ENCODE measurements at regions not wholly inside any gene's neighbourhood (a gene's known extent, or its start where the extent isn't known, plus 50 kb on each side); places are given as distances from the start of the nearest gene placed in this dataset.
"Not testable (repeated sequence)": the region's sequence is repeated elsewhere in the genome, so short reads cannot be mapped to it uniquely, and the experiment has no call there.

DNA sequence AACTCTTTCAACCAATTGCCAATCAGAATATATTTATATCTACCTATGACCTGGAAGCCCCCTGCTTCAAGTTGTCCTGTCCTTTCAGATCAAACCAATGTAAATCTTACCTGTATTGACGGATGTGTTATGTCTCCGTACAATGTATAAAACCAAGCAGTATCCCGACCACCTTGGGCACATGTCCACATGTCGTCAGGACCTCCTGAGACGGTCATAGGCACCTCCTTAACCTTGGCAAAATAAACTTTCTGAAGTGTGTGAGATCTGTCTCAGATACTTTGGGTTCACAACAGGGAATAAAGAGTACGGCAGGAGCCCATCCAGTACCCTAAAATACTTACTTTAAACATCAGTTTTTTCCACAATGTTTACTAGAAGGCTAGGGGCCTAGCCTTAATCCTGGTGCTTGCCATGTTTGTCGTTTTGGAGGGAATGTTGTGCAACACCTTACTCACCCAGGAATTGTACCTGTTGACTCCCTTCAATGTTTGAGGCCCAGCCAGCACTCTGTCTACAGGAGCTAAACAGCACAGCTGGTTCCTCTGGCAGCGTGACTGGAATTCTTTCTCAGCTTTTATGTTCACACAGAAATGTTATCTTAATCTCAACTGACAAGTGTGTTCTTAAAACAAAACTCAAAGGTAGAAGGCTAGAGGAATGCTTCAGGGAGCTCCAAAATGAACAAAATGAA is 90.8 kb upstream of the USP25 start:
- TF ChIP-seq POLR2A (IDR thresholded peaks at IDR 0.05; ENCODE audit: low read length): no peak
- no peak for TF ChIP-seq GATA1 (IDR thresholded peaks at IDR 0.05; ENCODE audit: low read depth, low read length)
- no peak for DNase-seq

- DNase-seq: not testable (repeated sequence)
Measured at GRCh38 chr21:15640113-15640512, 89.7 kb upstream of the USP25 start.

DNA sequence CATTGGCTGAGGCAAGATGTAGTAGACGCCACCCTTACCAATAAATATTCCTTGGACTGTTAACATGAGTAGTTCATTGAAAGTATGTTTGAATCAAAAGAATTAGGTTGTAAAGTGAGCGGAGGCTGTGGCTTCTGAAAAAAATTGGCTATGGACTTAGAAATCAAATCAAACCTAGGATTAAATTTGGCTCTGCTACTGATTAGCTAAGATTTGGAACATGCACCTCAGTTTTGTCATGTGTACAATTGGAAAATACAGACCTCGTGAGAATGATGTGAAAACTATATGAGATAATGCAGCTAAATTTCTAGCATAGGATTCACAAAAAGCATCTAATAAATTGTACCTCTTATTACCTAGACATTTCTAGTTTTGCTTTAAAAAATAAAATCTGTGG is 85.3 kb upstream of the USP25 start:
- DNase-seq: no peak
- TF ChIP-seq POLR2A (IDR thresholded peaks at IDR 0.05; ENCODE audit: low read length): no peak
- TF ChIP-seq GATA1 (IDR thresholded peaks at IDR 0.05; ENCODE audit: low read depth, low read length): no peak

DNA sequence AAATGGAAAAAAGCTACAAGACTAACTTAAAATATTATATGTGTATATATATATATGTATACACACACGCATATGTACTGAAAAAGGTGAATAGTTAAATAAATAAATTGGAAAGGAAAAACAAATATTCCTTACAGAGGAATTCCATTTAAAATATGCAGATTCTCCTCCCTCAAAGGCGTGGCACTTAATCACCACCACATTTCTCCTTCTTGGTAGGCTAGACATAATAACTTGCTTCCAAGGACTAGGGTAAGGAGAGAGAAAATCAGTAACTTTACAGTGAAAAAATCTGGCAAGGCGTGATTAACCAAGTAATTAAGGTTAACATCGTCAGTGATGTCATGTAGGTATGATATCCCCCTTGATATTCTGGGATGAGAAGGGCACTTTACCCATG is 84.0 kb upstream of the USP25 start:
- TF ChIP-seq GATA1 (IDR thresholded peaks at IDR 0.05; ENCODE audit: low read depth, low read length) (no peak), POLR2A (IDR thresholded peaks at IDR 0.05; ENCODE audit: low read length) (no peak)
- DNase-seq: no peak

DNA sequence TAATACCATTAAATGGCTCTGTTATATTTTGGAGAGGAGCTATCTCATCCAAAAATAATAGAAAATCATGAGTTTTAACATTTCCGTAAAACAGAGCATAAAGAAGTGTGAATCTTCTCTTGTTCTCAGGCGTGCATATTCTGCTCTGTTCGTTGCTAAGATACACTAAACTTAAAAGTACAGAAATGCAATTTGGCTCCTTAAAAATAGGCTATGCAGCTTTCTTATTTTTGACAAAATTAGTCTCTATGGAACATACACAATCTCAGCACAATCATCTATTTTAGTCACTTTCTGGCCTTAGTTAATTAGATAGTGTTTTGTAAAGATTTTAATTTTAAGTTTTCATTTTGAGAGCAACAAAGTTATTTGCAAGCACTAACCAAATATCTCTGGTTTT is 79.0 kb upstream of the USP25 start:
- DNase-seq: no peak
- no peak for TF ChIP-seq POLR2A (IDR thresholded peaks at IDR 0.05; ENCODE audit: low read length)
- no peak for TF ChIP-seq GATA1 (IDR thresholded peaks at IDR 0.05; ENCODE audit: low read depth, low read length)

GRCh38 chr21:15651172-15651571 is 78.6 kb upstream of the USP25 start:
- no peak for DNase-seq
- TF ChIP-seq POLR2A (IDR thresholded peaks at IDR 0.05; ENCODE audit: low read length) (no peak), GATA1 (IDR thresholded peaks at IDR 0.05; ENCODE audit: low read depth, low read length) (no peak)

DNA sequence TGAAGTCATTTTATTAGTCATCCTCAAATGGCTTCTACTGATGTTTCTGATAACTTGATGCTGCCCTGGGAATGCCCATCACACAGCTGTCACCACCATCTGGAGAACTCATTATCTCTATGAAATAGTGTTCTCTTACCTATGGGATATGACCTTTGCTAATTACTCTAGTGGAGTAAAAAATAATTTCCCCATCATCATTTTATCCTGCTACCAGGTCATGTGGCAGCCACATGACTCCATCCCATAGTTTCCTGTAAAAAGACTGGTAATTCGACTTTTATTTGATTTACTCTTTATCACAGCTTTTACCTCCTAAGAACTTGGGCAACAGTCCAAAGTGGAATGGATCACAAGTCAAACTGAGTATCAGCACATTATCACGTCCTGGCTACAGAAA is 76.1 kb upstream of the USP25 start:
- no peak for DNase-seq
- TF ChIP-seq POLR2A (IDR thresholded peaks at IDR 0.05; ENCODE audit: low read length) (no peak), GATA1 (IDR thresholded peaks at IDR 0.05; ENCODE audit: low read depth, low read length) (no peak)

DNA sequence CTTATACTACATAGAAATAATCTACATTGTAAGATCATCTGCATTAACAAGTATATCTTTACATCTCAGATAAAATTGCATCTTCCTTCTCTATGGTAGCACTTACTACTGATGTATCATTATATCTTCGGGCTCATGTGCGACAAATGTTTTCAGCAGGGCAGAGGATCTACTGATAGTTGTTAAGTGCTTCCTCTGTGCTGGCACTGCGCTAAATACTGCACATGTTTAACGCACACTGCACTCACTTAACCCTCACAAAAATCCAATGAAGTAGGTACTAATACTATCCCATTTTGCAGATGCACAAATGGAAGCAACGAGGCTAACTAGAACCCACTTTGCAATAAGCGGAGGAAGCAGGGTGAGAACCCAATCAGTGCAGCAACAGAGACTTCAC is 75.6 kb upstream of the USP25 start:
- no peak for DNase-seq
- TF ChIP-seq GATA1 (IDR thresholded peaks at IDR 0.05; ENCODE audit: low read depth, low read length) (no peak), POLR2A (IDR thresholded peaks at IDR 0.05; ENCODE audit: low read length) (no peak)

- DNase-seq: no peak
- TF ChIP-seq GATA1 (IDR thresholded peaks at IDR 0.05; ENCODE audit: low read depth, low read length): no peak
- no peak for TF ChIP-seq POLR2A (IDR thresholded peaks at IDR 0.05; ENCODE audit: low read length)
Measured at GRCh38 chr21:15659753-15660422, 69.9 kb upstream of the USP25 start.

DNA sequence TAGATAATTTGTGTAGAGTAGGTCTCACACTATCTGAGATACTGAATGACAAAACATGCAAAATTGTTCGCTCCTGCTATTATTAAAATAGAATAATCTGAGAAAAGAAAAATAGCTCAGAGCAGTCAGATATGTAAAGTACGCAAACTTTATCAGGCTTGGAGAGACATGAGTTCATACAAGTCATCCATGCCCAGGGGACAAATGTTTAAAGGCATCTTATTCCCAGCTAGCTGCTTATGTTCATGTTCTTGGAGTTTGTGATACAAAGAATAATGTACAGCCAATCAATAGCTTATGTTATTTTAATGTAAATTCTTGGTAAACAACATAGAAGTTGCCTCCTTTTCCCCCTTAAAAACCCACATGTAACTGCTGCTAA is 69.4 kb upstream of the USP25 start:
- DNase-seq: no peak
- TF ChIP-seq POLR2A (IDR thresholded peaks at IDR 0.05; ENCODE audit: low read length) (no peak), GATA1 (IDR thresholded peaks at IDR 0.05; ENCODE audit: low read depth, low read length) (no peak)

DNA sequence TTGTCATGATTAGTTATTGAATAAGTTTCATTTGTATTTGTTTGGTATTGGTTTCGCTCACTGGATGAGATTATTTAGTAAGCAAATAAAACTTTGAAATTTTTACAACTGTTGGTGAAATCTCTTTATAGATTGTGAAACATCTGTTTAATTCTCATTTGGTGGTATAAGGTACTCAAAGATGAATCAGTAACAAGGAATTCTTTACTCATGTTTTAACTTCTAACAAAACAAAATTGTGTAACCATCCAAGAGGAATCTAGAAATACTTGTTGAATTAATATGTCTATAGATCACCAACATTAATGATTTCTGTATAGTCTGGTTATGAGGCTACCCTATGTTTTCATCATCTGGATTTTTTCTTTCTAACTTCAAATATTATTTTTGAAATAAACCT is 62.8 kb upstream of the USP25 start:
- no peak for DNase-seq
- TF ChIP-seq GATA1 (IDR thresholded peaks at IDR 0.05; ENCODE audit: low read depth, low read length): no peak
- no peak for TF ChIP-seq POLR2A (IDR thresholded peaks at IDR 0.05; ENCODE audit: low read length)

GRCh38 chr21:15667819-15668218 is 62.0 kb upstream of the USP25 start:
- no peak for DNase-seq
- TF ChIP-seq GATA1 (IDR thresholded peaks at IDR 0.05; ENCODE audit: low read depth, low read length) (no peak), POLR2A (IDR thresholded peaks at IDR 0.05; ENCODE audit: low read length) (no peak)

GRCh38 chr21:15669247-15669646 is 60.5 kb upstream of the USP25 start:
- DNase-seq: no peak
- TF ChIP-seq GATA1 (IDR thresholded peaks at IDR 0.05; ENCODE audit: low read depth, low read length) (no peak), POLR2A (IDR thresholded peaks at IDR 0.05; ENCODE audit: low read length) (no peak)

- TF ChIP-seq POLR2A (IDR thresholded peaks at IDR 0.05; ENCODE audit: low read length): no peak
- TF ChIP-seq GATA1 (IDR thresholded peaks at IDR 0.05; ENCODE audit: low read depth, low read length): no peak
- DNase-seq: no peak
Measured at GRCh38 chr21:15671188-15671587, 58.6 kb upstream of the USP25 start.

GRCh38 chr21:15672578-15672977 is 57.2 kb upstream of the USP25 start:
- DNase-seq: not testable (repeated sequence)

Measured in erythroblast (primary cell).